NT2/D1 (cell line): ENCODE measurements at regions not wholly inside any gene's neighbourhood (a gene's known extent, or its start where the extent isn't known, plus 50 kb on each side); places are given as distances from the start of the nearest gene placed in this dataset.

ENCODE experiments used
- DNase-seq: peaks from one replicate; pipeline ENCODE4 v3.0.0-alpha.2; 2011; ENCODE audit warnings: low read depth, low spot score
- H3K27me3 ChIP-seq: 2 replicates; pipeline ENCODE4 v1.6.0; 2011; ENCODE audit warnings: mild to moderate bottlenecking; ENCODE audit not compliant: insufficient read length, insufficient read depth
- H3K36me3 ChIP-seq: 2 replicates; pipeline ENCODE4 v1.6.1; 2011; ENCODE audit warnings: mild to moderate bottlenecking, low read length, mixed read lengths; ENCODE audit not compliant: insufficient read depth, insufficient read length
- H3K4me1 ChIP-seq: 2 replicates; pipeline ENCODE4 v1.5.1; 2011; ENCODE audit not compliant: insufficient read depth, insufficient read length
- H3K4me3 ChIP-seq: 2 replicates; pipeline ENCODE4 v1.5.1; 2011; ENCODE audit warnings: low read depth; ENCODE audit not compliant: insufficient read length
- H3K9ac ChIP-seq: 2 replicates; pipeline ENCODE4 v1.6.0; 2011; ENCODE audit warnings: low read depth; ENCODE audit not compliant: insufficient read length
- H3K9me3 ChIP-seq: 2 replicates; pipeline ENCODE4 v1.5.1; 2011; ENCODE audit warnings: mild to moderate bottlenecking, low read length; ENCODE audit not compliant: insufficient read depth
- SUZ12 ChIP-seq: IDR thresholded peaks from 2 replicates; pipeline ENCODE4 v1.6.1; 2011; ENCODE audit not compliant: insufficient read length, insufficient read depth; ENCODE audit errors: extremely low read depth
- YY1 ChIP-seq: IDR thresholded peaks from 2 replicates; pipeline ENCODE4 v1.6.1; 2011; ENCODE audit not compliant: insufficient read length, insufficient read depth
- ZNF274 ChIP-seq: IDR thresholded peaks from 2 replicates; pipeline ENCODE4 v1.6.1; 2011; ENCODE audit warnings: mild to moderate bottlenecking, low read depth, low read length

- Histone ChIP-seq H3K9me3 (no peaks in the 10 kb centered on the region), H3K4me3 (no peak overlapping the region), H3K27me3 (no peaks in the 10 kb centered on the region), H3K36me3 (no peaks in the 10 kb centered on the region), H3K4me1 (no peaks in the 10 kb centered on the region), H3K9ac (no peak overlapping the region)
- TF ChIP-seq YY1 (no peak), SUZ12 (no peak), ZNF274 (no peak)
- no peak for DNase-seq
Measured at GRCh38 chr9:7367726-7368125, 431.9 kb downstream of the DMAC1 start.

- H3K4me1 ChIP-seq = no peaks in the 10 kb centered on the region
- DNase-seq = no peak
- no peak overlapping the region for H3K9ac ChIP-seq
- H3K9me3 ChIP-seq = no peaks in the 10 kb centered on the region
- H3K36me3 ChIP-seq = no peaks in the 10 kb centered on the region
- H3K27me3 ChIP-seq = no peaks in the 10 kb centered on the region
- no peak overlapping the region for H3K4me3 ChIP-seq
- TF ChIP-seq YY1 = no peak
Measured at GRCh38 chr9:7366121-7366520, 433.5 kb downstream of the DMAC1 start.

GRCh38 chr9:7363777-7364477, 435.7 kb downstream of the DMAC1 start:
- Histone ChIP-seq H3K9ac (no peak overlapping the region), H3K4me1 (no peaks in the 10 kb centered on the region), H3K27me3 (no peaks in the 10 kb centered on the region), H3K36me3 (no peaks in the 10 kb centered on the region), H3K9me3 (no peaks in the 10 kb centered on the region), H3K4me3 (no peak overlapping the region)
- DNase-seq = no peak
- TF ChIP-seq YY1 (no peak), ZNF274 (no peak), SUZ12 (no peak)

GRCh38 chr9:7360513-7360912, 439.1 kb downstream of the DMAC1 start:
- Histone ChIP-seq H3K4me1 (no peaks in the 10 kb centered on the region), H3K36me3 (no peaks in the 10 kb centered on the region), H3K9ac (no peak overlapping the region), H3K9me3 (no peaks in the 10 kb centered on the region), H3K27me3 (no peaks in the 10 kb centered on the region), H3K4me3 (no peak overlapping the region)
- TF ChIP-seq YY1 (no peak), ZNF274 (no peak), SUZ12 (no peak)
- DNase-seq = peak; percentile 6

GRCh38 chr9:7358876-7359275, 440.7 kb downstream of the DMAC1 start:
- H3K27me3 ChIP-seq = no peaks in the 10 kb centered on the region
- no peaks in the 10 kb centered on the region for H3K4me1 ChIP-seq
- DNase-seq = no peak
- no peak overlapping the region for H3K9ac ChIP-seq
- TF ChIP-seq YY1 (no peak), ZNF274 (no peak), SUZ12 (no peak)
- H3K4me3 ChIP-seq = no peak overlapping the region
- no peaks in the 10 kb centered on the region for H3K9me3 ChIP-seq
- H3K36me3 ChIP-seq = no peaks in the 10 kb centered on the region

GRCh38 chr9:7354704-7355103, 444.9 kb downstream of the DMAC1 start:
- Histone ChIP-seq H3K36me3 (no peaks in the 10 kb centered on the region), H3K27me3 (no peaks in the 10 kb centered on the region), H3K9me3 (no peaks in the 10 kb centered on the region), H3K4me1 (no peaks in the 10 kb centered on the region), H3K9ac (no peak overlapping the region), H3K4me3 (no peak overlapping the region)
- DNase-seq = no peak
- TF ChIP-seq ZNF274 (no peak), SUZ12 (no peak), YY1 (no peak)

GRCh38 chr9:7348692-7349091, 450.9 kb downstream of the DMAC1 start:
- TF ChIP-seq ZNF274 (no peak), SUZ12 (no peak), YY1 (no peak)
- H3K9ac ChIP-seq = no peak overlapping the region
- H3K9me3 ChIP-seq = peaks cover 12% of the 10 kb centered on the region; the same call in 1 of the 2 replicates
- no peak overlapping the region for H3K4me3 ChIP-seq
- no peaks in the 10 kb centered on the region for H3K4me1 ChIP-seq
- no peaks in the 10 kb centered on the region for H3K27me3 ChIP-seq
- no peaks in the 10 kb centered on the region for H3K36me3 ChIP-seq
- no peak for DNase-seq
